ENCODE measurements at regions not wholly inside any gene's neighbourhood (a gene's known extent, or its start where the extent isn't known, plus 50 kb on each side); places are given as distances from the start of the nearest gene placed in this dataset.

- TF ChIP-seq CTCF (conservative IDR thresholded peaks at IDR 0.05): no peak
- no peak for TF ChIP-seq EZH2 (IDR thresholded peaks at IDR 0.05; ENCODE audit: low read depth)
These were observed 53.4 kb upstream of the ALDH1B1 start for GRCh38 chr9:38339087-38339486.
